Embryonic facial prominence (tissue), 1 donor: ENCODE measurements at regions not wholly inside any gene's neighbourhood (a gene's known extent, or its start where the extent isn't known, plus 50 kb on each side); places are given as distances from the start of the nearest gene placed in this dataset.

Source experiments
- DNase-seq: peaks from one replicate; pipeline ENCODE4 v3.0.0-alpha.2; 2016; ENCODE audit errors: extremely low spot score

DNA sequence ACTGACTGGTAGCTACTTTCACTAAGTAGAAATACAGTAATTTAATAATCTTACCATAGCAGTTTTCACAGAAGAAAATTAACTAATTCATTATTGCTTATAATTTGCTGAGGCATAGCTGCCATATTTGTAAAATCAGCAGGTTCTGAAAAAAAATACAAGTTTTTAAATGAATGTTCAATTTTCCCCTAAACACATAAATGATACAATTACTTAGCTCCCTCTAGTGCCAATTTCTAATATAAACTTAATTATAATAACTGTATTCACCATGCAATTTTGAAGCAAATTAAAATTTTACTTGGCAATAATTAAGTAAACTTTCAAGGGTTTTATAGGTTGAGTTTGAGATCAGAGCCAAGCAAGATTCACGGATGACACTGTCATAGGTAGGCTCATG lies 1321.6 kb upstream of the ACVR2A start:
- peak; percentile 27 for DNase-seq

GRCh38 chr2:146506851-146507250 lies 1338.0 kb upstream of the ACVR2A start:
- DNase-seq, result no peak

GRCh38 chr2:146503366-146503765 lies 1341.5 kb upstream of the ACVR2A start:
- DNase-seq, result no peak

DNA sequence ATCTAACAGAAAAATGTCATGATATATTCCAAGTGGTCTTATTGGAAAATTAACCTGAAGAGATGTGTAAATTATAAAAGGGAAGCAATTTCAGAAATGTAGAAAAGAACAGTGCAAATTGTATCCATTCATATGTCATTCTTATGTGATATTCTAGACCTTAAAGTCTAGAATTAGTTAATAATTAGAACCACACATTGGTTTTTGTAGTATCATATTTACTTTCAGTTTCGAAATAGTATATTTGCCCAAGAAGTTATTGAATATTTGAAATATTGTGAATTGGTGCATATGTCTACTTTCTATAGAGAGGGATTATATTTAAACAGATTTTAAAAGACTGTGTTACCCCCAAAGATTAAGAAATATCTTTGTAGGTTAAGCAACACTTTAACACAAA lies 1348.6 kb upstream of the ACVR2A start:
- no peak for DNase-seq

- DNase-seq, result no peak
These were observed 1355.4 kb upstream of the ACVR2A start for GRCh38 chr2:146489386-146489785.

DNA sequence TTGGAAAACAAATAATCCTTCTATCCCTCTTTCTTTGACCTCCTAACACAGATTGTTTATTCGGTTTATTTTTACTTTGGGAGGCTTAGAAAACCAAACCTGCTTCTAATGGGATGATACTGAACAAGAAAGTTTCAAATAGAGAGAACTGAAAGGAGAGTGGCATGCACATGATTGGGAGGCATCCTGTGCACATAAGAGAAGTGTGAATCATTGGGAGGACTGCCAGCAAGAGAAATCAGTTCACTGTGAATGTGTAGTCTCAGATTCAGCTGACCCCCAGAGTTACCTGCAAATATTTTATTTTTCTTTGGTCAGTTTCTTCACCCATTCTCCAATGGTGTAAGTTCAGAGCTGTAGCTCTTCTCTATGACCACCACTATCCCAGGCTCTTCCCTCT lies 1363.2 kb upstream of the ACVR2A start:
- DNase-seq, result no peak

- no peak for DNase-seq
These were observed 1367.4 kb upstream of the ACVR2A start for GRCh38 chr2:146477383-146477782.

DNA sequence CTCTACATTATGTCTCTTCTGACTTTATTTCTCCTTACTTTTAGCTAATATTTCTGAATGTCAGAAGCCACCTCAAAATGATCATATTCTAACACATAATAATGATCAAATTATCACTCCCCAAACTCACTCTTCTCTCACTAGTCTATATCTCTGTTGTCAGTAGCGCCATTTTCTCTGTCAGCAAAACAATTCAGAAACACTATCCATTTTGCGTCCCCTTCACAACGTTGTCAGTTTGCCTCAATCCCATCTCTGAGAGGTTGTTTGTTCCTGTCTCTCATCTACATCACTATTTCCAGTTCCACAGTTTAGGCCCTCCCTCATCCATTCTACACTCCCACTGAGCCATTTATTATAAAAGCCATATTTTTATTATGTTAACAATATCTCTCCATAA lies 1376.3 kb upstream of the ACVR2A start:
- DNase-seq, result no peak

DNA sequence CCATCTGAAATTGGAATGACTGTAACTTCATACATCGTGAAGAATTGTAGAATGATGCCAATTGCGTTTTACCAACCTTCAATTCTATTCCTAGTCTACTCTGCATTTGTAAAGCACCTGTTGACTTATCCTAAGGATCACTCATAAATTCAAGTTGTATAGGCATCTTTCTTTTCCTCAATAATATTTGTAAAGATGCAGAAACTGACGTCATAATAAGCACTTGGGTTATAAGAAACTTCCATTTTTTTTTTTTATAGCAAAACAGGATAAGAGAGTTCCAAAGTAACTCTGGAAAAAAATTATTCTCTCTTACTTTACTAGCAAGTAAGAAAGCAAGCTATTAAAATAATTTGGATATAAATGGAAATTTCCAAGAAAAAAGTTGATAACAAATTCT lies 1377.4 kb upstream of the ACVR2A start:
- DNase-seq, result no peak

DNA sequence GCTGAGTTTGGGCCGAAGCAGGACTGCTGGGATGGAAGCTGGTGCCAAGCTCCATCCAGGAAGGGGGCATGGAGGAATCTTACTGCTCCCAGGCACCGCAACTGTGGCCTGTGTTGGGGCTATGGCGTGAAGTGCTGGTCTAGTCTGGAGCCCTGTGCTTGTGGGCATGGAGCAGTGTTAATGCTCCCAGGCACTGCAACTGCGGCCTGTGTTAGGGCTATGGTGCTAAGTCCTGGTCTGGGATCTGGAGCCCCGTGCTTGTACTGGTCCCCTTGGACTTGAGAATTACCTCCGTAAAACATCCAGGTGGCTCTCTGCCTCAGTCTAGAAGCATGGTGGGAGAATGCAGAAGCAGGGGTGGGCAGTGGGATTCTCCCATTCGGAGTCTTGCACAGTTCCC lies 1379.4 kb upstream of the ACVR2A start:
- no peak for DNase-seq

DNA sequence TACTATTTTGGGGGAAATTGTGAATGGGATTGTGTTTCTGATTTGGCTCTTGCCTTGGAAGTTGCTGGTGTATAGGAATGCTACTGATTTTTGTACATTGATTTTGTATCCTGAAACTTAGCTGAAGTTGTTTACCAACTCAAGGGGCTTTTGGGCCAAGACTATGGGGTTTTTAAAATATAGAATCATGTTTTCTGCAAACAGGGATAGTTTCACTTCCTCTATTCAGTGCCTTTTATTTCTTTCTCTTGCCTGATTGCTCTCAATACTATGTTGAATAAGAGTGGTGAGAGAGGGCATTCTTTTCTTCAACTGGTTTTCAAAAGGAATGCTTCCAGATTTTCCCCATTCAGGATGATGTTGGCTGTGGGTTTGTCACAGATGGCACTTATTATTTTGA lies 1383.8 kb upstream of the ACVR2A start:
- DNase-seq, result no peak

DNA sequence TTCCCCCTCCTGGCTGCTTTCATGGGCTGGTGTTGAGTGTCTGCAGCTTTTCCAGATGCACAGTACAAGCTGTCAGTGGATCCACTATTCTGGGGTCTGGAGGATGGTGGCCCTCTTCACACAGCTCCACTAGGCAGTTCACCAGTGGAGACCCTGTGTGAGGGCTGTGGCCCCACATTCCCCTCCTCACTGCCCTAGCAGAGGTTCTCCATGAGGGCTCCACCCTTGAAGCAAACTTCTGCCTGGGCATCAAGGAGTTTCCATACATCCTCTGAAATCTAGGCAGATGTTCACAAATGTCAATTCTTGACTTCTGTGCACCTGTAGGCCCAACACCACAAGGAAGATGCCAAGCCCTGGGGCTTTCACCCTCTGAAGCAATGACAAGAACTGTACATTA lies 1386.2 kb upstream of the ACVR2A start:
- DNase-seq, result no peak

- DNase-seq, result no peak
These were observed 1387.6 kb upstream of the ACVR2A start for GRCh38 chr2:146457221-146457620.

DNA sequence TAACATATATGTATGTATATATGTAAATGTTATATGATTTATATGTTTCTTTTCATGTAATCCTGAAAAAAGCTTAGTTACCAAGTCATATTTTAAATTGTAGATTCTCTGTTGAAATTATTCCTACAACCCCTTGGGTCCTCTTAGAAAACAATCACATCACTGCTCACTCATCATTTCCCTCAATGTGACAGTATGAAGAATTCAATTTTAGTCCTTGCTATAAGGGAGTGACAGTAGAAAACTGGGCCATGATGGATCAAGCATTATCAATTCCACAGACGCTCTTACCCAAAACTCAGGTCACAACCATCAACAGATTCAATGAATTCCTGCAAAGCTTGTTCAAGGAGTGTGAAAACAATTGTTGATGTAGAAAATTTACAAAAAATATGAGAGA lies 1389.5 kb upstream of the ACVR2A start:
- no peak for DNase-seq

GRCh38 chr2:146451972-146452371 lies 1392.9 kb upstream of the ACVR2A start:
- DNase-seq, result no peak

- DNase-seq, result no peak
These were observed 1394.7 kb upstream of the ACVR2A start for GRCh38 chr2:146450131-146450530.

GRCh38 chr2:146444987-146445386 lies 1399.8 kb upstream of the ACVR2A start:
- no peak for DNase-seq

DNA sequence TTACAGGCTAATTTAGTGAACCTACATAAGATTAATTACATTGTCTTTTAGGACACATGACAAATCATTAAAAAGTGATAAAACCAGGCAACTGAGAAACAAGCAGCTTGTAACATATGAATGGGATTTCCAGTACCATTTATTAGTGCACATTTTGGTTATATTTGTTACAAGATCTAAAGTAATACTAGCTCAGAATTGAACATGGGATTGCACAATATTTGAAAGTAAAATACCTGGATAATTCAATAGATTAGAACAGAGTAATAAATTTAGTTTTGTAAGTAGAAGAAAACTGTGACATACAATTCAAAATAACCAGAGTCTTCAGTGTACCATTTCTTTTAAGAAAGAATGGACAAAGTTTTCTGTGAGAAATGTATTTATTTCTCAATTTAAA lies 1400.7 kb upstream of the ACVR2A start:
- no peak for DNase-seq

GRCh38 chr2:146438246-146438645 lies 1406.6 kb upstream of the ACVR2A start:
- no peak for DNase-seq

DNA sequence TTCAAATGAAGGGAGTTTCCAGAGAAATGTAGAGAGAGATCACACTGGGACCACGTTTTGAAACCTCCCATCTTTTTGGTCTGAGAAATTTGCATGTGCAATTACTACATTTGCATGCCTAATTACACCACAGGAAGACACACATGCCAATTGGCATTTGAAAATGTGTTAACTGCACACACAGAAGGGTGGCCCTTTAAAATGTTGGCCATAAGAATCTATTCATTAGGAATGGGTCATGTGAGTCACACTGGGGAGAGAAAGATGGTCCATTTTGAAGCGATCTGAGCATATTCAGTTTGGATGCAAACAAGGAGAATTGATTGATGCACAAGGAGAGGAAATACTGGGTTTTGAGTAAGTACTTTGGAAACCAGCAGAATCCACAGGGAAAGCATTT lies 1407.1 kb upstream of the ACVR2A start:
- no peak for DNase-seq

- DNase-seq, result no peak
These were observed 1411.5 kb upstream of the ACVR2A start for GRCh38 chr2:146433116-146433875.

GRCh38 chr2:146429366-146429765 lies 1415.5 kb upstream of the ACVR2A start:
- no peak for DNase-seq

DNA sequence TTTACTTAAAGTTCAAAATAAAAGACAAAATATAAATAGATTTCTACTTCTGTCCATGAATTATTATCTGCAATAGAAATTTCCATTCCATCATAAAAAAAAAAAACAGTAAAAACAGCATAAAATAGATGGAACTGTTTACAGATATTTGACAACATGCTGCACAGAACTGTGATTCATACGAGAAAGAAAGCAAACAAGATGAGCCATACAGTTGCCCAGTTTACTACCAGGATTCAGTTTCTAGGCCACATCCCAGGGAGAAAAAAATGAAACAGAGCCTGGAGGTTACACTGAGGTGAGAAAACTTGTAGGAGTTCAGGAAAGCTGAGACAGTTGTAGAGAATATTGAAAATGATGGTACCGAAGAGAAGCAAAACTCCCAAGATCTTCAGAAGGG lies 1426.9 kb upstream of the ACVR2A start:
- DNase-seq, result no peak

- no peak for DNase-seq
These were observed 1429.5 kb upstream of the ACVR2A start for GRCh38 chr2:146415291-146415690.
